Activated T-helper 2 cell treated with anti-CD3 and anti-CD28 coated beads, Interferon-gamma antibody, Interleukin-2, Interleukin-4, amounts not matched to agents 10 μg/mL and 5 μg/mL and 100 μg/mL, durations not matched to agents 14 hours and 24 hours and 36 hours (primary cell): ENCODE measurements at regions not wholly inside any gene's neighbourhood (a gene's known extent, or its start where the extent isn't known, plus 50 kb on each side); places are given as distances from the start of the nearest gene placed in this dataset.

Experiments
- DNase-seq: peaks from one replicate; pipeline ENCODE4 v3.0.0; 2021; ENCODE audit warnings: low spot score
- H3K27ac Mint-ChIP-seq: one replicate; pipeline ENCODE4 v1.8.0; 2021; ENCODE audit warnings: mixed read lengths
- H3K27me3 Mint-ChIP-seq: one replicate; pipeline ENCODE4 v1.8.0; 2021; ENCODE audit warnings: low read depth, mixed read lengths
- H3K36me3 Mint-ChIP-seq: one replicate; pipeline ENCODE4 v1.8.0; 2021; ENCODE audit warnings: low read depth, mixed read lengths
- H3K4me1 Mint-ChIP-seq: one replicate; pipeline ENCODE4 v1.8.0; 2021; ENCODE audit warnings: low read depth, mixed read lengths
- H3K4me3 Mint-ChIP-seq: one replicate; pipeline ENCODE4 v1.8.0; 2021; ENCODE audit warnings: low read depth, mild to moderate bottlenecking, moderate library complexity, mixed read lengths
- H3K9me3 Mint-ChIP-seq: one replicate; pipeline ENCODE4 v1.8.0; 2021; ENCODE audit warnings: mixed read lengths
- intact Hi-C: fragments of 100-400 bp; cut with micrococcal nuclease; formaldehyde crosslinking; loops from one replicate; pipeline ENCODE4 v1.15.1; 2023

DNA sequence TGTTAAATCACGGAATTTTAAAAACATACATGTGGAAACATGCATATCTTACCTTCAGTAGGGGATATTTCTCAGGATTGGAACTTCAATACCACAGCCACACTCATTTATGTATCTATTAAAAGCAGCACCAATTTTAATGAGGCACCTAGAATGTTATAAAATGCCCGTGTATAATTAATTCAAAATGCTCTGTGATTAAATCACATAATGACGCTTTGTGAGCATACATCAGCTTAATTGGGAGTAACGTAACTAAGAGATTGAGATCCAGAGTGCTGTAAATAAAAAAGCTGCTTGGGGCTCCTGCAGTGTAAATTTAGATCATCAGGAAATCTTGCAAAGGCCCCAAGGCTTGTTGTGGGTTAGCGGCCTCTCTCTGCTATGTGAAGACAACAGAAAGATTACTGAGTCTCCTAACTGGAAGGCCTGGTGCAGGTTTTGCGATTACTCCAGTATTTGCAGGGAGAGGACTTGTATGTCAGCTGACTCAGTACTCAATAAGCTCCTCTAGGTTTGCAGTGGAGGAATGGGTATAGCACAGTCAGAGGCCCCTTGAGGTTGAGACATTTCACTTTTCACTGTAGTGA lies 195.5 kb upstream of the PHYHIPL start:
- H3K9me3 Mint-ChIP-seq: no peaks in the 10 kb centered on the region
- H3K36me3 Mint-ChIP-seq: no peaks in the 10 kb centered on the region
- H3K27me3 Mint-ChIP-seq: no peaks in the 10 kb centered on the region

GRCh38 chr10:58981846-58982245 lies 194.6 kb upstream of the PHYHIPL start:
- intact Hi-C loops: no loop called here
- H3K36me3 Mint-ChIP-seq: no peaks in the 10 kb centered on the region
- no peaks in the 10 kb centered on the region for H3K27me3 Mint-ChIP-seq
- no peaks in the 10 kb centered on the region for H3K9me3 Mint-ChIP-seq
- DNase-seq: no peak
- H3K4me1 Mint-ChIP-seq: no peaks in the 10 kb centered on the region
- H3K4me3 Mint-ChIP-seq: no peak overlapping the region
- H3K27ac Mint-ChIP-seq: no peak overlapping the region

More for the DNA sequence above, 195.5 kb upstream of the PHYHIPL start:
- intact Hi-C loops: no loop called here
- no peak for DNase-seq
- Mint-ChIP-seq H3K27ac (no peak overlapping the region), H3K4me1 (no peaks in the 10 kb centered on the region), H3K4me3 (no peak overlapping the region)

DNA sequence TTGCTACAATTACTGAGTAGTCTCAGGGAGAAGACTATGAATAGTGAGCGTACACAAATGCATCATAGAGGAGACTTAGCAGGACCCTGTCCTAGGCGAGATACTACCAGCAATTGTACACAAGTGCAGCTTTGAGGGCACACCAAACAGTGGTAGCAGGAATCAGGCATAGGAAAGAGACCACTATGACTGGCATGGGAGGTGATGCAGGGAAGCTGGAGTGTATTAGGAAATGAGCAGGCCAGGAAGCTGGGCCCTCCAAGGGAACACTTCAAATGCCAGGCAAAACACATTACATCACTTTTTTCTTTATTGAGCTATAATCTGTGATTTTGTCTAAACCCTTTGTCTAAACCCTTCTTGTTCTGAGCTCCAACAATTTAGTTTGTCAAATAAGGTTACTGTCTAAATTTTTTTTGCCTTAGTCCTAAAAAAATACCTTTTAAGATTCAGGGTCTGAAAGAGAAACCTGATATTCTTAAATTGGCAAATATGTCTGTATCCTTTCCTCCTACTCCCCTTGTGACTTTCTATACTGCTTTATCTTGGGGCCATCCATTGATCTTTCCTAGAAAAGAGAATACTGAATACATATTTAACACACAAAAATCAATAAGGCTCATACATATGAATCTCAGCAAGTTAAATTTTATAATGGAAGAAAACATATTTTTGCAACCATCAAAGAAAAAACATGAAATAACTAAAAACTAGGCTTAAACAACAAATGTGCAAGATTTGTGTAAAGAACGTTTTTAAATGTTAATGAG lies 193.8 kb upstream of the PHYHIPL start:
- H3K9me3 Mint-ChIP-seq: no peaks in the 10 kb centered on the region
- H3K27ac Mint-ChIP-seq: no peak overlapping the region
- intact Hi-C loops: no loop called here
- H3K4me3 Mint-ChIP-seq: no peak overlapping the region
- H3K4me1 Mint-ChIP-seq: no peaks in the 10 kb centered on the region
- no peaks in the 10 kb centered on the region for H3K27me3 Mint-ChIP-seq
- DNase-seq: no peak
- no peaks in the 10 kb centered on the region for H3K36me3 Mint-ChIP-seq

DNA sequence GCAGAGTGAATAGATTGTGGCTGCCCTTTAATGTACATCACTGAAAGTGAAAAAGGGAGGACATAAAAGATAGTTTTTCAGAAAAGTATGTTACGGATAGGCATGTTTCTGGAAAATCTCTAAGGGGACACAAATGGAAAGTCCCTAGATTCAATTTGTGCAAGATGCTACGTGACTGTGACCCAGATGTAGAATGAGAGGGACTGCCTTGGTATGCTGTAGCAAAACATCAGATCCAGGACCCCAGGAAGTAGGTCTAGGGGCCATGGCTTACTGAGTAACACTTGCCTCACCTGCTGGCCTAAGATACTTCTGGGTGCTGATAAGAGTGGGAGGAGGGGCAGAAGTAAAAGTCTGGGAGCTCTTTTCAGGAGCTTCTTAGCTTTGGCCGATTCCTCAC lies 191.2 kb upstream of the PHYHIPL start:
- intact Hi-C loops: no loop called here
- Mint-ChIP-seq H3K9me3 (peaks cover 5% of the 10 kb centered on the region), H3K27me3 (no peaks in the 10 kb centered on the region)

GRCh38 chr10:58989486-58990039 lies 186.9 kb upstream of the PHYHIPL start:
- Mint-ChIP-seq H3K9me3 (peaks cover 5% of the 10 kb centered on the region), H3K4me1 (no peaks in the 10 kb centered on the region), H3K27me3 (no peaks in the 10 kb centered on the region), H3K27ac (no peak overlapping the region), H3K4me3 (no peak overlapping the region), H3K36me3 (no peaks in the 10 kb centered on the region)
- DNase-seq: no peak
- intact Hi-C loops: no loop called here

More for the DNA sequence above, 191.2 kb upstream of the PHYHIPL start:
- DNase-seq: no peak
- no peaks in the 10 kb centered on the region for H3K36me3 Mint-ChIP-seq
- H3K4me1 Mint-ChIP-seq: no peaks in the 10 kb centered on the region
- no peak overlapping the region for H3K27ac Mint-ChIP-seq
- H3K4me3 Mint-ChIP-seq: no peak overlapping the region

- Mint-ChIP-seq H3K4me1 (no peaks in the 10 kb centered on the region), H3K27me3 (no peaks in the 10 kb centered on the region), H3K36me3 (no peaks in the 10 kb centered on the region), H3K9me3 (peaks cover 5% of the 10 kb centered on the region), H3K4me3 (no peak overlapping the region), H3K27ac (no peak overlapping the region)
- intact Hi-C loops: no loop called here
- DNase-seq: no peak
These were observed 185.8 kb upstream of the PHYHIPL start for GRCh38 chr10:58990693-58991092.

- no peak for DNase-seq
- no peaks in the 10 kb centered on the region for H3K27me3 Mint-ChIP-seq
- no peak overlapping the region for H3K27ac Mint-ChIP-seq
- peaks cover 5% of the 10 kb centered on the region for H3K9me3 Mint-ChIP-seq
- no peak overlapping the region for H3K4me3 Mint-ChIP-seq
- no peaks in the 10 kb centered on the region for H3K4me1 Mint-ChIP-seq
- no peaks in the 10 kb centered on the region for H3K36me3 Mint-ChIP-seq
- intact Hi-C loops: no loop called here
These were observed 184.6 kb upstream of the PHYHIPL start for GRCh38 chr10:58991856-58992255.

DNA sequence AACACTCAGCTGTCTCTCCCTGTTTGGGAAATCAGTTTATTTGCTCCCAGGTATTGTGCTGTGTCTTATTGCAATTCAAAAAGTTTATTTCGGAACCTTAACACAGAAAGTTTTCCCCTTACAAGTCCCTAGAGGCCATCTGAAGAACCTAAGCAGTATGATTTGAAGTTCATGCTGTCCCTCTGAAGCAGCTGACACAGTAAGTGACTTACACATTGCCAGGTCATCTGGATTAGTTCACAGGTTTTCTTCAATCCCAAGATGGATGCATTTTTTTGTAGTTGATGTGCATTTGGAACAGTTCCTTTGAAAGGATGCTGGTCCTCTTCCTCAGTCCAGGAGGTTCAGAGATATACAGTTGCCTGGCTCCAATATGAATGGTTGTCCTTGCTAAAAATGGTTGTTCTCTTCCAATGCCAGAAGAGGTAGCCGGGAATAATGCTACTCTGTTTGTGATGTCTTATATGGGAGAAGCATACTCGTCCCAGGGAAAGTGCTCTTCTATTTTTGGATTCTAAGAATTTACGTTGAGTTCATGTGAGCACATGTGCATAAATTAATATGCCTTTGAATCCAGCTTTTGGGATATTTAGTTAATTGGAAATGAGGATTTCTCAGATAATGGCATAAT lies 183.5 kb upstream of the PHYHIPL start:
- Mint-ChIP-seq H3K9me3 (peaks cover 5% of the 10 kb centered on the region), H3K4me1 (no peaks in the 10 kb centered on the region), H3K4me3 (no peak overlapping the region), H3K27ac (no peak overlapping the region), H3K36me3 (no peaks in the 10 kb centered on the region), H3K27me3 (no peaks in the 10 kb centered on the region)
- intact Hi-C loops: no loop called here
- no peak for DNase-seq

GRCh38 chr10:58993480-58994221 lies 182.8 kb upstream of the PHYHIPL start:
- no peak for DNase-seq
- Mint-ChIP-seq H3K27ac (no peak overlapping the region), H3K9me3 (peaks cover 5% of the 10 kb centered on the region)

GRCh38 chr10:58994226-58995057 lies 182.0 kb upstream of the PHYHIPL start:
- no peaks in the 10 kb centered on the region for H3K27me3 Mint-ChIP-seq
- DNase-seq: no peak
- intact Hi-C loops: no loop called here
- H3K36me3 Mint-ChIP-seq: no peaks in the 10 kb centered on the region
- peaks cover 1% of the 10 kb centered on the region for H3K9me3 Mint-ChIP-seq
- no peak overlapping the region for H3K27ac Mint-ChIP-seq
- no peaks in the 10 kb centered on the region for H3K4me1 Mint-ChIP-seq
- no peak overlapping the region for H3K4me3 Mint-ChIP-seq

More at GRCh38 chr10:58993480-58994221, 182.8 kb upstream of the PHYHIPL start:
- intact Hi-C loops: no loop called here
- no peaks in the 10 kb centered on the region for H3K27me3 Mint-ChIP-seq
- H3K4me1 Mint-ChIP-seq: no peaks in the 10 kb centered on the region
- H3K4me3 Mint-ChIP-seq: no peak overlapping the region
- no peaks in the 10 kb centered on the region for H3K36me3 Mint-ChIP-seq

- Mint-ChIP-seq H3K27me3 (no peaks in the 10 kb centered on the region), H3K4me1 (no peaks in the 10 kb centered on the region), H3K9me3 (no peaks in the 10 kb centered on the region), H3K36me3 (no peaks in the 10 kb centered on the region), H3K4me3 (no peak overlapping the region), H3K27ac (no peak overlapping the region)
- intact Hi-C loops: no loop called here
- DNase-seq: no peak
These were observed 181.3 kb upstream of the PHYHIPL start for GRCh38 chr10:58995058-58995596.

GRCh38 chr10:58996063-58996462 lies 180.4 kb upstream of the PHYHIPL start:
- Mint-ChIP-seq H3K27ac (no peak overlapping the region), H3K27me3 (no peaks in the 10 kb centered on the region), H3K4me3 (no peak overlapping the region), H3K36me3 (no peaks in the 10 kb centered on the region), H3K9me3 (no peaks in the 10 kb centered on the region), H3K4me1 (no peaks in the 10 kb centered on the region)
- intact Hi-C loops: no loop called here
- no peak for DNase-seq
